GM21737 (cell line): ENCODE measurements at regions not wholly inside any gene's neighbourhood (a gene's known extent, or its start where the extent isn't known, plus 50 kb on each side); places are given as distances from the start of the nearest gene placed in this dataset.
"Not testable (repeated sequence)": the region's sequence is repeated elsewhere in the genome, so short reads cannot be mapped to it uniquely, and the experiment has no call there.

ENCODE experiments used
- ATAC-seq: cut with Tn5 transposase; IDR thresholded peaks from one replicate; pipeline ENCODE4 v1.9.1; 2021; ENCODE audit warnings: mild to moderate bottlenecking, moderate library complexity; ENCODE audit not compliant: unreplicated experiment

DNA sequence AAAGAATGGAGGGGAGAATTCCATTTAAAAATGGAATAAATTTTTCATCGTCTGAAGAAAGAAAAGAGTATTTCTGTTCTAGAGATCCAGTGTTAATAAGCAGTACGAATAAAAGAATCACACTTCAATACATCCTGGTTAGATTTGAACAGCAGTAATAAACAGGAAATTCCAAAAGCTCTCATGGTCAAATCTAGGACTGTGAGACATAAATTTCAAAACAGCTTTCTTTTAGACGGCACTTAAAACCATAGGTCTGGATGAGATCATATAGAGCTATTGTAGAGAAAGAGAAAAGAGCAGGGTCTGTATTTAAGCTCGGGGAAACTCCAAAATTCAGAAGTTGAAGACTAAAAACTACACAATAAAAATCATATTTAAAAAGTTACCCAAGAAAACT, 1006.9 kb upstream of the CTNND2 start:
- no peak for ATAC-seq

DNA sequence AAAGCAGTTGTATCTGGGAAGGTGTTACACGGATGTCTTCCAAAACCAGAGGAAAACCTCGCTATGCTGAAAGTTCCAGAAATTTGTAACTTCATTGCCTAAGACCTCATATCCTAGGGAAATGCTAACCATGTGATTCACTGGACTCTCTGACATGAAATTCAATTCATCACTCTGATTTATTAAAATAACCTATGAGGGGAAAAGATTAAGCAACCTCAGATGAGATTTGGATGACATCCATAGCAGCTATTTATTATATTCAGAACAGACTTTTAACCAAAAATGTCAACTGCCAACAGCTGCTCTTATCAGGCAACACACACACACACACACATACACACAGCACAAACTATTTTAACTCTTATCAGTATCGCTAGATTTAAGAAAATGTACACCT, 1006.4 kb upstream of the CTNND2 start:
- no peak for ATAC-seq

DNA sequence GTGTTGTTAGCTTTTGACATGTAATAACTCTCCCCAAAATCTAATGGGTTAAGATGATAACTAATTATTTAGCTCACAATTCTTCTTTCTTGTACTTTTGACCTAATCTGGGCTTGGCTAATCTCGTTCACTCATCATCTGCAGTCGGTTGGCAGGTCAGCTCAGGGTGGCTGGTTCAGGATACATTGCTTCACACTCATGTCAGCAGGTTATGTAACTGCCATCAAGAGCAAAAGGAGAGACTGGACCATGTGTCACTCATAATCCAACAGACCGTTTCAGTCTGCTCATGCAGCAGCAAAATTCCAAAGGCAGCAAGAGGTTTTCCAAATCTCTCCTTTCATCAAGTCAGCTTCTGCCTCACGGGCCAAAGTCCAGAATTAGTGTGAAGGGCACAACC, 998.4 kb upstream of the CTNND2 start:
- no peak for ATAC-seq

DNA sequence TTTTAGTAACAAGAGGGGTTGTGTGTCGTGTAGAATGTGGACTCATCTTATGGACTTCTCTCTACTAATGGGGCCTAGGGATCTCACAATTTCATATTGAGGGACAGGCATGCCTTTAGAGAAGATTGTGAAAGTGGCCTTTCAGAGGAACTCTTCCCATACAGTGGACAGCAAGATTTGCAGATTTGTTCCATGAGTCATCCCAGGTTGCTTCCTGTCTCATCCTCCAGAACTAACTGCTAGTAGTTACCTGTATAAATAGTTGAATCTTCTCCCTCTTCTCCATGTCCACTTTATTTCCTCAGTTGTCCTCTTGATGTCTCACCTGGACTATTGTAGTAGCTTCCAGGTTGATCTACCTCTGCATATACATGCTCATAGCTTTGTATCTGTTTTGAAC, 997.5 kb upstream of the CTNND2 start:
- ATAC-seq, result no peak

DNA sequence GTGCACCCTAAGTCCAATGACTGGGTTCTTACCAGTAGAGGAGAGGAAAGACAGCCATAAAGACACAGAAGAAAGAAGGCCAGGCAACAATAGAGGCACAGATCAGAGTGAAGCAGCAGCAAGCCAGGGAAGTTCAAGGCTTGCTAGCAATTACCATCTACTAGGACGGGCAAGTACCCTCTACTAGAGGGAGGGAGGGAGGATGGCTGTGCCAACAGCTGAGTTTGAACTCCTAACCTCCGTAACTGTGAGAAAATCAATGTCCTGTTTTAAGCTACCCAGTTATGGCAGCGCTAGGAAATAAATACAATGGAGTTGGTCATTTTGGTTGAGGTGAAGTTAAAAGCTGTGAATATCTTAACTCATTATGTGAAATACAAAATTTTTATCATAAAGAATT, 991.8 kb upstream of the CTNND2 start:
- ATAC-seq, result no peak

DNA sequence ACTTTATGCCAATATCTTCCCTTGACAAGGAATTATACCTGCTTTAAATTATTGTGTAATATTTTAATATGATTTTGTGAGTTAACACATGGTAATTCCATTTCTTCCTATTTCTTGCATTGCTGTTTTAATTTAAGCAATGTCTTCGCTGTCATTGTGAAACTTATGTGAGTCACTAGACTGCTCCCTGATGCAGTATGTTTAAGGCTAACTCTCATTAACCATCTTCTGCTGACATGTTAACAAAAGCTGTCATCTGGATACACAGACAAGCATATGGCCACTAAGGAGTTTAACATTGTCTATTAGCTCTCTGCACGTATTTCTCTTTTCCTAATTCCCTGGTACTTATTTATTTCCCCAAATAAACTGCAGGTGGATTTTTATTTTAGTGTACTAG, 980.8 kb upstream of the CTNND2 start:
- no peak for ATAC-seq

DNA sequence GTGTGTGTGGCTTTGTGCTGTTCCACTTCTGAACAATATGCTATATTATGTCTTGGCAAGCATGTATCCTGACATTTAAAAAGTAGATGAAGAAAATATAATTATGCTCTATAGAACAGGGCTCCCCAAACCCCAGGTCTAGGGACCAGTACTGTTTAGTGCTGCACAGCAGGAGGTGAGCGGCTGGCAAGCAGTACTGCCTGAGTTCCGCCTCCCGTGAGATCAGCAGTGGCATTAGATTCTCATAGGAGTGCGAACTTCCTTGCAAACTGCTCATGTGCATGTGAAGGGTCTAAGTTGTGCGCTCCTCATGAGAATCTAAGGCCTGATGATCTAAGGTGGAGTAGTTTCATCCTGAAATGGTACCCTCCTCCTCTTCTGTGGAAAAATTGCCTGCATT, 979.1 kb upstream of the CTNND2 start:
- ATAC-seq, result no peak

DNA sequence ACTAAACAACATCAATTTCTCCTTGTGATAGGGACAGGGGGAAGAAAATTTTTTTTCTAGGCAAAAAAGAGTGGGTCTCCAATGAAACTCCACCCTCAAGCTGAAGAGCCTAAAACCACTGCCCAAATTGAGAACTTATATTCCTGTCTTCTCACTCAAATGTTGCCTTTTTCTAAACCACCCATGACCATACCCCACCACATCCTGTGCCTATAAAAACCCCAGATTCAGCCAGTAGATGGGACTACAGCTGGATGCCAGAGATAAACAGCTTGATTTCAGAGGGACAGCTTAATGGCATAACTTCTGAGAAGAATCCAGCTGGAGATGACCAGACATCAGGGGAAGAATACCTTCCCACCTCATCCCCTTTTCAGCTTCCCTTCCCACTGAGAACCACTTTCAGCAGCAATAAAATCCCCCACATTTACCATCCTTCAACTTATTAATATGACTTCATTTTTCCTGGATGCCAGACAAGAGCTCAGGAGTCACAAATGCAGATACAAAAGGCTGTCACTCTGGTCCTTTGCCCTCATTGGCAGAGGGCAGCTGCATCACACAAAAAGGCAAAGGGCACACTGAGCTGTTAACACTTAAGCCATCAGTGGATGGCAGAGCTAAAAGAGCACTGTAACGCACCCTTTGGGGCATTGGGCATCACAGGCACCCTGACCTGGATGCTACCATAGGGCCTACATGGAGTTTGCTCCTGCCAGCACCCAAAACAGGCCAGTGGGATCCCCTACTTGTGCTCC, 972.5 kb upstream of the CTNND2 start:
- ATAC-seq, result no peak

DNA sequence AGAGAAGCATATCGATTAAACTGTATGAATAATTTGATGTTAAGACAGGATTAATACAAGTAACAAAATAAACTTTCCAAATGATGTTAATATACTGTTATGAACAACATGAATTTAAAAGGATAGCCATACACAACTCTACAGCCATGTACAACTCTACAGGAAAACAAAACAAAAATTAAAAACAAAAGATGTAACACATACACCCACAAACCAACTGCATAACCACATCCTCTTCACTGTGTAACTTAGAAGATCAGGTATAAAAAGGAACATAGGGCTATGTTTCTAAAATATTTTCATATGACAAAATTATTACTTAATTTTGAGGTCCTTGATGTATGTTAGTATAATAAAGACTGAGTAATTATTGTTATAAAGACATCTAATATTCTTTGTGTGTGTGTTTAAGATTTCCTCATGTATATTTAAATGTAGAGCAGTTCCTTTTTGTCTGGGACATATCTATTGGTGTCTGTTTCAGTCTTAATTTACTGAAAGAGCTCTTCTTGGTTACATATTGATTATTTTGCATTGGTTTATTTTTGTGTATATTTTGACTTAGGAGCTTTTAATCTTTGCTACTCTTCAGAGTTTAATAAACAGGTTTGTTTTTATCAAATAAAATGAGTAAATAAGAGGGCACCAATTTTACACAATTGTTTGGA, 966.8 kb upstream of the CTNND2 start:
- ATAC-seq, result no peak

DNA sequence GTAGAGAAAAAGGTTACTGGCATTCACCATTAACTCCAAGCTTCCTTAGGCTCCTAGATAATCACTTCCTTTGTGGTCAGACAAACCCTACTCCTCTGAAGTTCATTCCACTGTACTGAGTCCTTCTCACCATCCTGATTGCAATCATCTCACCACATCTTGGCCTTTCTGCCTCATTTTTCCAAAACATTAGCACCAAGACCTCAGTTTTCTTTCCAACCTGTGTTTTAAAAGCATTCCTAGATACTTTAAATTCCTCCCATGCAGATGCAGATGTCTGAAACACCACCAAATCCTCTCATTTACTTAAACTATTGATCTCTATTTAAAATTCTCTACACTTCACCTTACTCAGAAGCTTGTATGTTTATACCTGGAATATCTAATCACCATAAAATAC, 961.3 kb upstream of the CTNND2 start:
- no peak for ATAC-seq

DNA sequence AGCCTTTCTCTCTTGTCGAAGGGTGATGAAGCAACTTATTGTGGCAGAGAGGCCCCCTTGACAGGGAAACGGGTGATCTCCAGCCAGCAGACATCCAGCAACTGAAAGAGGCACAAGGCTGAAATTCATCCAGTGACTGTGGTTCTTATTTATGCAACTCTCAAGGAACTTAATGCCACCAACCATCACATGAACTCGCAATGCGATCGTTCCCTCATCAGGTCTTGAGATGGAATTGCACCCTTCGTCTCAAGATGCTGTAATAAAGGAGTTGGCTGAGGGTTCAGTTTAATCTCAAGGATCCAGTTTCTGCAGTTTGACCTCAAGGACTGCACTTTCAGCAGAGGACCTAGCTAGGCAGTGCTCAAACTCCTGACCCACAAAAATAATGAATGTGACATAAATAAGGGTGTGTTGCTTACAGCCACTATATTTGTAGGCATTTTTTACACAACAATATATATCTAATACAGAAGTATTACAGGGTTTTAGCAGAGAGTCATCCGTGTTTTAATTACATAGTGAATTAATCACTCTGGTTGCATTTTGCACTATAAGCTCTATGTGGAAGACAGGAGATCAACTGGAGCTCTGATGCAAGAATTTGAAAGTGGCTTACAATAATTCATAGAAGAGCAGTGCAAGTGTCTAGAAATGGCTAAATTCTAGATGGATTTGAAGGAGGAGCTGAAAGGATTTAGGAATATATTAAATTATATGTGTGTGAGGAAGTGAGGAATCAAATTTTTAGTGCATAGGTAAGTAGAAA, 957.8 kb upstream of the CTNND2 start:
- no peak for ATAC-seq

DNA sequence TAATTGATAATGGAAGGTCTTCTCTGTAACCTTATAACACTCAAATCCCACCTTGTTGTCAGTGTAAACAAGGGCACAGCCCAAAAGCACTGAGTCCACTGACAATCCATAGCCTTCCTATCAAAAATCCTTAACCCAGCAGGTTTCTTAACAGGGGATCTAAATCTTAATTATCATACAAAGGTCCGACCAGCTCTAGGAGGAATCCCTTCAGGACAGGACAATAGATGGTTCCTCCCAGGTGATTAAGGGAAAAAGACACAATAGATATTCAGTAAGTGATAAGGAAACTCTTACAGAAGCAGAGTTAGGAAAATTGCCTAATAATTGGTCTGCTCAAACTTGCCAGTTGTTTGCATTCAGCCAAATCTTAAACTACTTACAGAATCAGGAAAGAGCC, 951.9 kb upstream of the CTNND2 start:
- ATAC-seq, result not testable (repeated sequence)

DNA sequence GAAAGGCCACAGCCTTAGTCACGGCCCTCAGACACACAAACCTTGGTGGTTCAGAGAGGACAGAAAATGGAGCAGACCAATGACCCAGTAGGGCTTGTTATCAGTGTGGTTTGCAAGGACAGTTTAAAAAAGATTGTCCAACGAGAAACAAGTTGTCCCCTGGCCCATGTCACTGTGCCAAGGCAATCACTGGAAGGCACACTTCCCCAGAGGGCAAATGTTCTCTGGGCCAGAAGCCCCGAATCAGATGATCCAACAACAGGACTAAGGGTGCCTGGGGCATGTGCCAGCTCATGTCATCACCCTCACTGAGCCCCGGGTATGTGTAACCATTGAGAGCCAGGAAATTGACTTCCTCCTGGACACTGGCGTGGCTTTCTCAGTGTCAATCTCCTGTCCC, 950.1 kb upstream of the CTNND2 start:
- no peak for ATAC-seq

DNA sequence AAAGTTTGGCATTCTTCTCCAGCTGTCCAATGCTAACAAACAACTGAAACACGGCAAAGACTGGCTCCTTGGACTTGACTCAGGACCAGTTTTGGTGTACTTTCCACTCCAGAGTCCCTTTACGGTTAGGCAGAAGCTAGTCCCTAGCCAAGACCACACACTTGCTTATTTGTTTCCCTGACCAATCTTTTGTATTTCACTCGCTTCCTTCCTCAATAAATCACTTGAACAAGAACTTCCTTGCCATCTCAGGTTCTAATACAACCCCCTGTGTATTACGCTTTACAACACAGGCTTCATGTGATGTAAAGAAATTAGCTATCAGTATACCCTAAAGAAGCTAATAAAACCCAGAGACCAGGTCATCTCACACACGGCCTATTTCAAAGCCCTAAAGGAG, 947.5 kb upstream of the CTNND2 start:
- no peak for ATAC-seq

DNA sequence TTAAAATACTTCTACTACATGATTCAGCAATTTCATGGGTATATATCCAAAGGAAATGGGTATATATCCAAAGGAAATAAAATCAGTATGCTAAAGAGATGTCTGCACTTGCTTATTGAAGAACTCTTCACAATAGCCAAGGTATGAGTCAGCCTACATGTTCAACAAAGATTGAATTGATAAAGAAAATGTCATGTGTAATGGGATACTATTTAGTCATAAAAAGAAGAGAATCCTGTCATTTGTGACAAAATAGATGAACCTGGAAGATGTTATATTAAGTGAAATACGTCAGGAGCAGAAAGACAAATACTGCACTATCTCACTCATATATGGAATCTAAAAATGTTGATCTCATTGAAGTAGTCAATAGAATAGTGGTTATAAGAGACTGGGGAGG, 944.5 kb upstream of the CTNND2 start:
- no peak for ATAC-seq

DNA sequence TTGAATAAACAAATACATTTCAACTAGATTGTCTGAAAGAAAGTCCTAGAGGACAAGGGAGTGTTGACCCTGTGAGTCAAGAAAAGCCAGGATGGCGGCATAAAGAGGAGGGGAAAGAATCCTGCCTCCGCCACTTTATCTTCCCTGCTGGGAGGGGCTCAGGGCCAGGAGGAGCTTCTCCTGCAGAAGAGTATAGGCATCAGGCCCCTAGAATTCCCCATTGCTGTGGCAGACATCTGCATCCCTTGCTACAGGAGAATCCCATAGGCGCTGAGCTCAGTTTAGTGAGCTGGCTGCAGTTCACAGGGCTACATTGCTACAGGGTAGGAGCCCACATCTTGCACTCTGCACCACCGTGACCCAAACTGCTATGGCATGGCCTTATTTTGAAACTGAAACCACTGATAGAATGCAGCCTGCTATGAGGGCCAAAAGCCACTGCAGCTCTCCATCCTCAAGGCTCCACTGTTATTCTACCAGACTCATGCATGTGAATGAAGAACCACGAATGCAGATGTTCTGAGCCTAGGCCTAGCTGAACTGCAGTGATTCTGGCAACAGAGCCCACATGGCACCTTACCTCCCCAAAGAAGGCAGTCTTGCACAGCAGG, 941.4 kb upstream of the CTNND2 start:
- ATAC-seq, result no peak

DNA sequence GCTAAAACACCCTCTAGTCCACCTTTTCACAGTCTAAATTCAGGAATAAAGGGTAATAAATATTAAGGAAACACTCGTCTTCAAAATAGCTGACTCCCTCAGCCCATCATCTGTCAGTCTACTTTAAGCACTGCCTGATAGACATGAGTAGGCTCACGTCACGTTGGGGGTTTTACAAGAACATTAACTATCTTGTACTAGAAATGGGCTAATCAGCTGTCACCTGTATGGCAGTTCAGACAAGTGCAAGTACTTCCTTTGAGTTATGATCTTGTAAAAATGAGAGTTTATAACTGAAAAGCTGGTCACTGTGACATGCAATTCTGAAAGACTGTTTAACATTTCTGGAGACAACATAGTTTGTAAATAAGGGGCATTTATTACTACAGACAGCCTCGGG, 936.7 kb upstream of the CTNND2 start:
- no peak for ATAC-seq

DNA sequence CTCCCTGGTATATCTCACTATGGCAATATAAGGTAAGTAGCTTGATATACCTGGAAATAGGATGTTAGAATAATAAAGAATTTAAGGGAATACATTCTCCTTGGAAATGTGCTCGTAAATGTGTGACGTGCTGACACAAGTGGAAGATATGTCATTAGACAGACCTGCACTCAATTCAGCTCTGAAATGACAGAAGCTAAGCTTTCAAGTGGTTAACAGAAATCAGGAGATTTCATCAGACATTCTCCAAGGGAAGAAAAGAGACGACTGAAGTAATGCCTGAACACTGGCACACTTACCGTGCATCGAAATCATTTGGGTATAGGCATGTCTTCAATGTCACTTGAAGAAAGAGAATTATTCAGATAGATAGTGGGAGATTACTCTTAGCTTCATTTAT, 933.3 kb upstream of the CTNND2 start:
- ATAC-seq, result no peak

DNA sequence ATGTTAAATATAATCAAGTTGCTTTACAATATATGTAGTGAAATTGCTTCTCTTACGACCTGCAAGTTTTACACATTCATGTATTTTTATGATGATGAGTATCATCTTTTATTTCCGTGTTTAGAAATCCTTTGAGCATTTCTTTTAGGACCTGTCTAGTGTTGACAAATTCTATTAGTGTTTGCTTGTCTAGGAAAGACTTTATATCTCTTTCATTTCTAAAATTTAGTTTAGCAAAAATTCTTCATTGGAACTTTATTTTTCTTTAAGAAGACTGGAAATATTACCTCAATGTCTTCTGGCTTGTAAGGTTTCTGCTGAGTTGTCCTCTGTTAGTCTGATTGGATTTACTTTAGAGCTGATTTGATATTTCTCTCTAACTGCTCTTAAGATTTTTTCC, 920.9 kb upstream of the CTNND2 start:
- no peak for ATAC-seq

DNA sequence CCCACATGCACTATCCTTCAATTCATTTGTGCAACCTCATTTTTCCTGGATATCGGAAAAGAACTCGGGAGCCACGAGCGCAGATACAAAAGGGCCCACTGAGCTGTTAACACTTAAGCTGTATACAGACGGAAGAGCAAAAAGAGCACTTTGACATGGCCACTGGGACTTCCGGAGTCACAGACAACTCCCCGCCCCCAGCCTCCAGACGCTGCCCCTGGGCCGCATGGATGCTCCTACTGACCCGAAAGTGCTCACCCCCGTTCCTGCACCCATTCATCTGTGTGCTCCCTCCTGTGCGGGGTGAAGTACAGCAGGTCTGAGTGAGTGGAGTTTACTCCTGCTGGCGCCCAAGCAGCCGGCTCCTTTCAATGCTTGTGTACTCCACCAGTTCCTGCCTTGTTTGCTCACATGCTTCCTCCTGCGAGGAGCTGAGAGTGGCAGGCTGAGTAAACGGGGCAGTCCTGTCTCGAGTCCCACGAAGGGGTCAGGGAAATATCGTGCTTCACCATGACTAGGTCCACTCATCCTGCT, 901.0 kb upstream of the CTNND2 start:
- no peak for ATAC-seq

DNA sequence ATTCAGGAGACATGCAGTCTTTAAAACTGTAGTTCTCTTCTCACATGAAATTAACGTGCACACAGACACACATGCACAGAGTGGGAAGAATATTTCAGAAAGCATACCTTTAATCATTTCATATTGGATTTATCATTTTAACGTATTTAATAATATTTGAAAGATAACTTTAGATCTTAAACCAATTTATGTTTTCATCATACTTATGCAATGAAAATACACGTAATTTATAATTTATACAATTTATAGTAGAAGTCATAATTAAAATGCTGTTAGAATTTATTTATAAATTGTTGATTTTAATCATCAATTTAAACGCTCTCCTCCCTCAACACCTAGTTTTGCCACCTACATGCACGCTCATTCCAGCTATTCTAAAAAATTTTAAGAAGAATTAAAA, 894.9 kb upstream of the CTNND2 start:
- ATAC-seq, result no peak

DNA sequence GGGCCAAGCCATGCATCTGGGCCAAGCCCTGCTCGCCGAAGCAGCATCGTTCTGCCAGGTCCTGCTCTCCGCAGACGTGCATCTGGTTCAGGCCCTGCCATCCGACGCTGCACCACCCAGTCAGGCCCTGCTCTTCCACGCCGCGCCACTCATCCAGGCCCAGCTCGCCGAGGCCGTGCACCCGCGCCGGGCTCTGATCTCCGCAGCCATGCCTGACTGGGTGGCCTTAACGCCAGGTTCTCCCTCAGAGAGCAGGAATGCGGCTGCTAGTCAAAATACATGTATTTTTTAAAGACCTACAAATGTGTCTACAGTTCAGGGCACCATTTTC, 891.1 kb upstream of the CTNND2 start:
- no peak for ATAC-seq
